ENCODE measurements at regions not wholly inside any gene's neighbourhood (a gene's known extent, or its start where the extent isn't known, plus 50 kb on each side); places are given as distances from the start of the nearest gene placed in this dataset.

- DNase-seq = no peak
- peaks cover 0 to 4% (median 0%) of the 10 kb centered on the region in 3 donors for H3K9me3 Mint-ChIP-seq
- H3K27me3 ChIP-seq (replicated peaks in 1 of 2; ENCODE audit: control insufficient read depth in 2 of 2, extremely low read depth in 1 of 2, insufficient read depth in 2 of 2, low read length in 1 of 2) = no peaks in the 10 kb centered on the region
- H3K9me3 ChIP-seq = no peaks in the 10 kb centered on the region
- peaks cover 2 to 6% of the 10 kb centered on the region in 2 experiments for H3K4me1 ChIP-seq (ENCODE audit: control insufficient read depth in 1 of 2, extremely low read depth in 1 of 2, insufficient read depth in 2 of 2, low read length in 2 of 2)
- no peak overlapping the region for H3K27ac ChIP-seq (ENCODE audit: low read length)
- WGBS (ENCODE audit: insufficient coverage) = no CpG with 5 or more reads among the region's 1 CpG
- no peak for ATAC-seq (replicated peaks in 1 of 4)
- no peaks in the 10 kb centered on the region for H3K27me3 Mint-ChIP-seq
- peaks cover 0 to 16% of the 10 kb centered on the region in 2 donors for H3K36me3 ChIP-seq (ENCODE audit: control insufficient read depth in 2 of 2, extremely low read depth in 1 of 2, insufficient read depth in 1 of 2, low read length in 1 of 2)
- H3K4me1 Mint-ChIP-seq = peaks cover 44 to 70% (median 67%) of the 10 kb centered on the region in 3 donors
- POLR2A ChIA-PET = no interaction called here
- no peak overlapping the region for H3K4me3 Mint-ChIP-seq
- H3K36me3 Mint-ChIP-seq = peaks cover 36% of the 10 kb centered on the region
- CTCF ChIA-PET = no interaction called here
- H3K4me3 ChIP-seq (ENCODE audit: control insufficient read depth in 1 of 2, extremely low read depth in 1 of 2, low read length in 1 of 2) = no peak overlapping the region
- H3K27ac Mint-ChIP-seq = no peak overlapping the region
These were observed 232.7 kb downstream of the KLF12 start for GRCh38 chr13:73901324-73902068.

GRCh38 chr13:73900591-73900990, 233.6 kb downstream of the KLF12 start:
- Mint-ChIP-seq H3K36me3 (peaks cover 36% of the 10 kb centered on the region), H3K4me3 (no peak overlapping the region), H3K27ac (no peak overlapping the region), H3K4me1 (peaks cover 45 to 75% (median 72%) of the 10 kb centered on the region in 3 donors), H3K27me3 (no peaks in the 10 kb centered on the region), H3K9me3 (peaks cover 0 to 4% (median 0%) of the 10 kb centered on the region in 3 donors)
- Histone ChIP-seq H3K27ac (ENCODE audit: low read length) (no peak overlapping the region), H3K4me3 (ENCODE audit: control insufficient read depth in 1 of 2, extremely low read depth in 1 of 2, low read length in 1 of 2) (no peak overlapping the region), H3K9me3 (no peaks in the 10 kb centered on the region), H3K4me1 (ENCODE audit: control insufficient read depth in 1 of 2, extremely low read depth in 1 of 2, insufficient read depth in 2 of 2, low read length in 2 of 2) (peaks cover 2 to 6% of the 10 kb centered on the region in 2 experiments), H3K27me3 (replicated peaks in 1 of 2; ENCODE audit: control insufficient read depth in 2 of 2, extremely low read depth in 1 of 2, insufficient read depth in 2 of 2, low read length in 1 of 2) (no peaks in the 10 kb centered on the region), H3K36me3 (ENCODE audit: control insufficient read depth in 2 of 2, extremely low read depth in 1 of 2, insufficient read depth in 1 of 2, low read length in 1 of 2) (peaks cover 4 to 16% of the 10 kb centered on the region in 2 donors)
- CTCF ChIA-PET = no interaction called here
- no CpG with 5 or more reads among the region's 2 CpGs for WGBS (ENCODE audit: insufficient coverage)
- ATAC-seq (replicated peaks in 1 of 4) (no peak), DNase-seq (no peak)
- POLR2A ChIA-PET = no interaction called here

- peaks cover 0 to 4% (median 0%) of the 10 kb centered on the region in 3 donors for H3K9me3 Mint-ChIP-seq
- no peak overlapping the region for H3K27ac ChIP-seq (ENCODE audit: low read length)
- peaks cover 46% of the 10 kb centered on the region for H3K36me3 Mint-ChIP-seq
- POLR2A ChIA-PET = interaction anchor here in 1 of 2 donors (0.9 kb wide), 1 partner anchor 20 kb away, joined by 4 read pairs; no protein-coding TSS in a partner anchor
- peaks cover 5 to 16% of the 10 kb centered on the region in 2 donors for H3K36me3 ChIP-seq (ENCODE audit: control insufficient read depth in 2 of 2, extremely low read depth in 1 of 2, insufficient read depth in 1 of 2, low read length in 1 of 2)
- H3K27me3 Mint-ChIP-seq = no peaks in the 10 kb centered on the region
- H3K9me3 ChIP-seq = no peaks in the 10 kb centered on the region
- WGBS (ENCODE audit: insufficient coverage) = no CpG with 5 or more reads among the region's 2 CpGs
- H3K4me3 Mint-ChIP-seq = no peak overlapping the region
- CTCF ChIA-PET = no interaction called here
- peaks cover 2 to 5% of the 10 kb centered on the region in 2 experiments for H3K4me1 ChIP-seq (ENCODE audit: control insufficient read depth in 1 of 2, extremely low read depth in 1 of 2, insufficient read depth in 2 of 2, low read length in 2 of 2)
- H3K4me3 ChIP-seq (ENCODE audit: control insufficient read depth in 1 of 2, extremely low read depth in 1 of 2, low read length in 1 of 2) = no peak overlapping the region
- H3K27ac Mint-ChIP-seq = peak overlapping the region in 1 of 2 donors; percentile 40
- no peaks in the 10 kb centered on the region for H3K27me3 ChIP-seq (replicated peaks in 1 of 2; ENCODE audit: control insufficient read depth in 2 of 2, extremely low read depth in 1 of 2, insufficient read depth in 2 of 2, low read length in 1 of 2)
- ATAC-seq (replicated peaks in 1 of 4) (no peak), DNase-seq (no peak)
- H3K4me1 Mint-ChIP-seq = peaks cover 54 to 80% (median 76%) of the 10 kb centered on the region in 3 donors
These were observed 235.3 kb downstream of the KLF12 start for GRCh38 chr13:73898899-73899298.

GRCh38 chr13:73898276-73898675, 235.9 kb downstream of the KLF12 start:
- Mint-ChIP-seq H3K9me3 (peaks cover 0 to 4% (median 3%) of the 10 kb centered on the region in 3 donors), H3K27me3 (no peaks in the 10 kb centered on the region), H3K4me1 (peaks cover 50 to 76% (median 71%) of the 10 kb centered on the region in 3 donors), H3K27ac (peak overlapping the region in 1 of 2 donors; percentile 68), H3K36me3 (peaks cover 48% of the 10 kb centered on the region), H3K4me3 (no peak overlapping the region)
- CTCF ChIA-PET = no interaction called here
- no CpG with 5 or more reads among the region's 1 CpG for WGBS (ENCODE audit: insufficient coverage)
- Histone ChIP-seq H3K4me3 (ENCODE audit: control insufficient read depth in 1 of 2, extremely low read depth in 1 of 2, low read length in 1 of 2) (no peak overlapping the region), H3K4me1 (ENCODE audit: control insufficient read depth in 1 of 2, extremely low read depth in 1 of 2, insufficient read depth in 2 of 2, low read length in 2 of 2) (no peaks in the 10 kb centered on the region), H3K36me3 (ENCODE audit: control insufficient read depth in 2 of 2, extremely low read depth in 1 of 2, insufficient read depth in 1 of 2, low read length in 1 of 2) (peaks cover 5 to 14% of the 10 kb centered on the region in 2 donors), H3K9me3 (no peaks in the 10 kb centered on the region), H3K27ac (ENCODE audit: low read length) (no peak overlapping the region), H3K27me3 (replicated peaks in 1 of 2; ENCODE audit: control insufficient read depth in 2 of 2, extremely low read depth in 1 of 2, insufficient read depth in 2 of 2, low read length in 1 of 2) (no peaks in the 10 kb centered on the region)
- POLR2A ChIA-PET = interaction anchor here in 1 of 2 donors (0.9 kb wide), 1 partner anchor 21 kb away, joined by 4 read pairs; no protein-coding TSS in a partner anchor
- ATAC-seq (replicated peaks in 1 of 4) (no peak), DNase-seq (no peak)

GRCh38 chr13:73894995-73895571, 239.1 kb downstream of the KLF12 start:
- no peak for ATAC-seq (replicated peaks in 1 of 4)
- H3K27ac Mint-ChIP-seq = peak overlapping the region; percentile 44 to 45
- peaks cover 0 to 3% (median 0%) of the 10 kb centered on the region in 3 donors for H3K9me3 Mint-ChIP-seq
- H3K4me1 Mint-ChIP-seq = peaks cover 49 to 66% (median 56%) of the 10 kb centered on the region in 3 donors
- POLR2A ChIA-PET = interaction anchor here in 1 of 2 donors (0.6 kb wide), 1 partner anchor 139 kb away, joined by 3 read pairs; no protein-coding TSS in a partner anchor
- no peaks in the 10 kb centered on the region for H3K27me3 Mint-ChIP-seq
- Histone ChIP-seq H3K4me3 (ENCODE audit: control insufficient read depth in 1 of 2, extremely low read depth in 1 of 2, low read length in 1 of 2) (no peak overlapping the region), H3K9me3 (no peaks in the 10 kb centered on the region), H3K27ac (ENCODE audit: low read length) (no peak overlapping the region), H3K27me3 (replicated peaks in 1 of 2; ENCODE audit: control insufficient read depth in 2 of 2, extremely low read depth in 1 of 2, insufficient read depth in 2 of 2, low read length in 1 of 2) (no peaks in the 10 kb centered on the region), H3K4me1 (ENCODE audit: control insufficient read depth in 1 of 2, extremely low read depth in 1 of 2, insufficient read depth in 2 of 2, low read length in 2 of 2) (no peaks in the 10 kb centered on the region), H3K36me3 (ENCODE audit: control insufficient read depth in 2 of 2, extremely low read depth in 1 of 2, insufficient read depth in 1 of 2, low read length in 1 of 2) (peaks cover 5 to 14% of the 10 kb centered on the region in 2 donors)
- H3K36me3 Mint-ChIP-seq = peaks cover 39% of the 10 kb centered on the region
- WGBS (ENCODE audit: insufficient coverage) = 50% methylated on average over 1 of the region's 4 CpGs
- no peak overlapping the region for H3K4me3 Mint-ChIP-seq
- CTCF ChIA-PET = no interaction called here
- DNase-seq = peak in 1 of 35 experiments; percentile 14

- peaks cover 43 to 59% (median 45%) of the 10 kb centered on the region in 3 donors for H3K4me1 Mint-ChIP-seq
- H3K27me3 Mint-ChIP-seq = no peaks in the 10 kb centered on the region
- peaks cover 0 to 3% (median 0%) of the 10 kb centered on the region in 3 donors for H3K9me3 Mint-ChIP-seq
- peaks cover 5 to 10% of the 10 kb centered on the region in 2 donors for H3K36me3 ChIP-seq (ENCODE audit: control insufficient read depth in 2 of 2, extremely low read depth in 1 of 2, insufficient read depth in 1 of 2, low read length in 1 of 2)
- no peak overlapping the region for H3K27ac ChIP-seq (ENCODE audit: low read length)
- 100% methylated on average over 3 of the region's 5 CpGs for WGBS (ENCODE audit: insufficient coverage)
- no peak for DNase-seq
- H3K4me3 ChIP-seq (ENCODE audit: control insufficient read depth in 1 of 2, extremely low read depth in 1 of 2, low read length in 1 of 2) = no peak overlapping the region
- no peak for ATAC-seq (replicated peaks in 1 of 4)
- no peak overlapping the region for H3K27ac Mint-ChIP-seq
- peaks cover 34% of the 10 kb centered on the region for H3K36me3 Mint-ChIP-seq
- POLR2A ChIA-PET = interaction anchor here (0.6 to 0.7 kb wide), 2 partner anchors 13 to 381 kb away, joined by 3 to 9 read pairs; no protein-coding TSS in a partner anchor
- no peak overlapping the region for H3K4me3 Mint-ChIP-seq
- CTCF ChIA-PET = no interaction called here
- H3K4me1 ChIP-seq (ENCODE audit: control insufficient read depth in 1 of 2, extremely low read depth in 1 of 2, insufficient read depth in 2 of 2, low read length in 2 of 2) = no peaks in the 10 kb centered on the region
- no peaks in the 10 kb centered on the region for H3K9me3 ChIP-seq
- H3K27me3 ChIP-seq (replicated peaks in 1 of 2; ENCODE audit: control insufficient read depth in 2 of 2, extremely low read depth in 1 of 2, insufficient read depth in 2 of 2, low read length in 1 of 2) = no peaks in the 10 kb centered on the region
These were observed 240.4 kb downstream of the KLF12 start for GRCh38 chr13:73893833-73894232.

Measured in T-cell (primary cell).